HCT116 (cell line): ENCODE measurements at regions not wholly inside any gene's neighbourhood (a gene's known extent, or its start where the extent isn't known, plus 50 kb on each side); places are given as distances from the start of the nearest gene placed in this dataset.

Experiments
- ATAC-seq: fragments of 200-7000 bp; cut with Tn5 transposase; 2 replicates; pipeline ENCODE4 v1.9.1; 2020; ENCODE audit warnings: mild to moderate bottlenecking, moderate library complexity
- BruUV-seq: library from RNA; stranded (reverse); fragments of 400-500 nt; replicated peaks from 2 replicates; lab custom pipeline; 2021; lab: Mats Ljungman, UMichigan
- CTCF ChIA-PET: fragments of 300-600 bp; sonication (Branson Sonifier 250); formaldehyde crosslinking; loops from one replicate; lab custom pipeline; 2021; ENCODE audit warnings: antibody characterized with exemption; lab: Charles Lee
- POLR2A ChIA-PET: fragments of 300-600, 350-600 bp; sonication (Branson Sonifier 250); formaldehyde crosslinking; loops from one replicate; lab custom pipeline; 2021; ENCODE audit warnings: antibody characterized with exemption; lab: Charles Lee
- RAD21 ChIA-PET, 2 experiments: fragments of 300-600 bp; sonication (Branson Sonifier 250); formaldehyde crosslinking; loops; one replicate each; lab custom pipeline; 2023; ENCODE audit warnings: low total read pairs in 2 of 2; ENCODE audit not compliant: uncharacterized antibody in 2 of 2, unreplicated experiment in 2 of 2, low non-redundant PET in 1 of 2; lab: Charles Lee
- DNase-seq: peaks from one replicate; pipeline ENCODE4 v3.0.0-alpha.2; 2010; ENCODE audit warnings: low read depth, low spot score
- H2AFZ ChIP-seq: fragments of 200-600 bp; shearing (Covaris generic), sonication (generic); 2 replicates; pipeline ENCODE4 v1.6.1; 2017; ENCODE audit warnings: low read depth, mixed run types, mixed read lengths, antibody characterized with exemption, low read length; ENCODE audit not compliant: poor library complexity, severe bottlenecking
- H3K27ac ChIP-seq: 2 replicates; pipeline ENCODE4 v1.5.1; 2012; ENCODE audit warnings: low read depth, low read length
- H3K27me3 ChIP-seq: fragments of 200-600 bp; sonication (generic); 2 replicates; pipeline ENCODE4 v1.6.1; 2016; ENCODE audit warnings: mixed run types, low read length, mixed read lengths; ENCODE audit not compliant: insufficient read depth
- H3K36me3 ChIP-seq, 2 experiments: fragments of 200-500 bp in 1 of 2; fragments of 200-600 bp in 1 of 2; sonication (Bioruptor generic) in 1 of 2; sonication (generic) in 1 of 2; 2 replicates each; pipeline versions ENCODE4 v1.5.1 to v1.6.1; 2014 to 2016; ENCODE audit warnings: low read length in 2 of 2, inconsistent platforms in 1 of 2, mixed read lengths in 1 of 2, mixed run types in 1 of 2; ENCODE audit not compliant: insufficient read depth in 2 of 2, control insufficient read depth in 1 of 2
- H3K4me1 ChIP-seq, 2 experiments: fragments of 200-600 bp in 1 of 2; sonication (generic) in 1 of 2; 2 replicates each; pipeline versions ENCODE4 v1.5.1 to v1.6.1; 2012 to 2017; ENCODE audit warnings: low read length in 2 of 2, inconsistent platforms in 1 of 2, mild to moderate bottlenecking in 1 of 2, mixed read lengths in 1 of 2, mixed run types in 1 of 2, moderate library complexity in 1 of 2; ENCODE audit not compliant: insufficient read depth in 2 of 2, control insufficient read depth in 1 of 2
- H3K4me2 ChIP-seq: fragments of 200-600 bp; sonication (generic); 2 replicates; pipeline ENCODE4 v1.6.1; 2017; ENCODE audit warnings: mixed run types, low read length, mixed read lengths
- H3K4me3 ChIP-seq, 2 experiments: fragments of 200-600 bp in 1 of 2; sonication (generic) in 1 of 2; replicated peaks in 1 of 2; 2 replicates each; pipeline ENCODE4 v1.5.1; 2011 to 2016; ENCODE audit warnings: low read length in 2 of 2, control low read depth in 1 of 2, low read depth in 1 of 2, mild to moderate bottlenecking in 1 of 2, mixed read lengths in 1 of 2, mixed run types in 1 of 2
- H3K79me2 ChIP-seq: fragments of 200-600 bp; sonication (generic); 2 replicates; pipeline ENCODE4 v1.6.1; 2017; ENCODE audit warnings: mild to moderate bottlenecking, mixed run types, low read length, moderate library complexity, mixed read lengths; ENCODE audit not compliant: insufficient read depth
- H3K9ac ChIP-seq: fragments of 200-600 bp; sonication (generic); 2 replicates; pipeline ENCODE4 v1.6.1; 2016; ENCODE audit warnings: low read length, mixed read lengths
- H3K9me2 ChIP-seq: fragments of 200-600 bp; sonication (generic), shearing (Covaris generic); 2 replicates; pipeline ENCODE4 v1.6.1; 2017; ENCODE audit warnings: mixed run types, mild to moderate bottlenecking, moderate library complexity; ENCODE audit not compliant: insufficient read depth
- H3K9me3 ChIP-seq, 2 experiments: fragments of 200-500 bp in 1 of 2; fragments of 200-600 bp in 1 of 2; sonication (Bioruptor generic) in 1 of 2; sonication (generic) in 1 of 2; 2 replicates each; pipeline ENCODE4 v1.6.1; 2014 to 2017; ENCODE audit warnings: low read length in 2 of 2, mixed read lengths in 2 of 2, inconsistent platforms in 1 of 2, low read depth in 1 of 2, mild to moderate bottlenecking in 1 of 2, mixed run types in 1 of 2, moderate library complexity in 1 of 2; ENCODE audit not compliant: control insufficient read depth in 1 of 2, insufficient read depth in 1 of 2
- H4K20me1 ChIP-seq: fragments of 200-600 bp; sonication (generic), shearing (Covaris generic); 2 replicates; pipeline ENCODE4 v1.6.1; 2017; ENCODE audit warnings: mixed run types, mild to moderate bottlenecking, moderate library complexity; ENCODE audit not compliant: insufficient read depth
- CBX3 ChIP-seq: IDR thresholded peaks from 2 replicates; pipeline ENCODE4 v1.6.1; 2012; ENCODE audit warnings: low read depth
- EGR1 ChIP-seq: IDR thresholded peaks from 2 replicates; pipeline ENCODE4 v1.6.1; 2012; ENCODE audit warnings: low read depth
- ELF1 ChIP-seq: IDR thresholded peaks from 2 replicates; pipeline ENCODE4 v1.6.1; 2012; ENCODE audit warnings: low read depth, borderline replicate concordance
- FOSL1 ChIP-seq: IDR thresholded peaks from 2 replicates; pipeline ENCODE4 v1.6.1; 2012; ENCODE audit warnings: low read depth
- JUND ChIP-seq: IDR thresholded peaks from 2 replicates; pipeline ENCODE4 v1.6.1; 2012
- POLR2A ChIP-seq: IDR thresholded peaks from 2 replicates; pipeline ENCODE4 v1.7.0; 2011; ENCODE audit warnings: borderline replicate concordance; ENCODE audit not compliant: insufficient read depth, insufficient read length; ENCODE audit errors: extremely low read depth
- RAD21 ChIP-seq: IDR thresholded peaks from 2 replicates; pipeline ENCODE4 v1.6.1; 2012; ENCODE audit warnings: low read depth, mild to moderate bottlenecking
- SIN3A ChIP-seq: IDR thresholded peaks from 2 replicates; pipeline ENCODE4 v1.6.1; 2012; ENCODE audit warnings: low read depth
- SP1 ChIP-seq: IDR thresholded peaks from 2 replicates; pipeline ENCODE4 v1.6.1; 2012; ENCODE audit warnings: low read depth
- SRF ChIP-seq: IDR thresholded peaks from 2 replicates; pipeline ENCODE4 v1.6.1; 2012; ENCODE audit warnings: low read depth
- TCF7L2 ChIP-seq: IDR thresholded peaks from 2 replicates; pipeline ENCODE4 v1.7.0; 2011; ENCODE audit warnings: borderline replicate concordance, inconsistent platforms; ENCODE audit not compliant: insufficient read depth, insufficient read length; ENCODE audit errors: extremely low read depth
- YY1 ChIP-seq: IDR thresholded peaks from 2 replicates; pipeline ENCODE4 v1.6.1; 2011; ENCODE audit warnings: low read length, low read depth, moderate library complexity, mild to moderate bottlenecking; ENCODE audit not compliant: insufficient replicate concordance; ENCODE audit errors: extremely low read depth
- ZFX ChIP-seq: fragments of 450-650 bp; IDR thresholded peaks from 2 replicates; pipeline ENCODE4 v1.6.1; 2017
- ZNF274 ChIP-seq: fragments of 200-500 bp; sonication (Bioruptor generic); IDR thresholded peaks from 2 replicates; pipeline ENCODE4 v1.6.1; 2014; ENCODE audit warnings: mild to moderate bottlenecking, low read depth, low read length, inconsistent platforms
- intact Hi-C: fragments of 100-400 bp; cut with micrococcal nuclease; formaldehyde crosslinking; loops from 2 replicates; pipeline ENCODE4 v1.10.0; 2022
- TF ChIP-seq, protein P1 (sequence below), 3 experiments: fragments of 200-600 bp in 1 of 3; sonication (generic) in 1 of 3; IDR thresholded peaks in 2 of 3; conservative IDR thresholded peaks in 1 of 3; 2 replicates each; pipeline ENCODE4 v1.5.1; 2012 to 2017; ENCODE audit warnings: low read depth in 2 of 3, low read length in 2 of 3, antibody characterized with exemption in 1 of 3, borderline replicate concordance in 1 of 3, control low read depth in 1 of 3, mild to moderate bottlenecking in 1 of 3, mixed read lengths in 1 of 3, mixed run types in 1 of 3, moderate library complexity in 1 of 3; ENCODE audit not compliant: insufficient read depth in 1 of 3

DNA sequence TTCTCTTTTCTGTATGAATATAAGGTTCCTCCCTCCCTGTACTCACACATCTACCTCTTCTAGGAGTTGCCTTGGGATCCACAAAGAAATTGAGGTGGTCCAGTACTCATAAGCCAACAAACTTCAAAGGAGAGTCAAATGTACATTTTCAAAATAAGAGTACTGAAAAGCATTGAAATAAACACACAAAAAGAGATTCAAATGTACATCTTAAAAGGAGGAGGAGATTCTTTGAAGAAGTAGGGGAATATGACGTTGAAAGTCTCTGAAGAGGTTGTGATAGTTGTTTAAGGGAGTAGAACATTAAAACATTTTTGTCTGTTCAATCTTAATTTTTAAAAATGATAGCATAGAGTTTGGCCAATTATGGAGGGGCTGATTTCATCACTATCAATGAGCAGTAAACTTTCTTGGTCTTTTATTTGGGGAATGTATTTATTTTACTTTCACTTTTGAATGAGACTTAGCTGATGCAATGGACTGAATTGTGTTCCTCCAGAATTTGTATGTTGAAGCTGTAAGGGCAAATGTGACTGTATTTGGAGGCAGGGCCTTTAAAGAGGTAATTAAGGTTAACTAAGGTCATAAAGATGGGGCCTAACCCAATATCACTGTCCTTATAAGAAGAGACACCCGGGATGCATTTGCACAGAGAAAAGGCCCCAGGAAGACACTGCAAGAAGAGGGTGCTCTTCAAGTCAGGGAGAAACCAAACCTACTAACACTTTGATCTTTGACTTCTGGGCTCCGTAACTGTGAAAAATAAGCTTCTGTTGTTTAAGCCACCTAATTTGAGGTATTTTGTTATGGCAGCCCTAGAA is 226.3 kb upstream of the PGRMC2 start:
- H3K4me1 ChIP-seq = peaks cover 13 to 16% of the 10 kb centered on the region in 2 experiments
- no peaks in the 10 kb centered on the region for H3K36me3 ChIP-seq
- H2AFZ ChIP-seq = no peak overlapping the region
- no peak overlapping the region for H3K9ac ChIP-seq
- no peak overlapping the region for H3K27ac ChIP-seq
- no peak overlapping the region for H3K4me2 ChIP-seq
- no peaks in the 10 kb centered on the region for H3K9me2 ChIP-seq
- no peak overlapping the region for H3K4me3 ChIP-seq
- ChIA-PET POLR2A (no interaction called here), CTCF (no interaction called here), RAD21 (no interaction called here)
- H4K20me1 ChIP-seq = no peaks in the 10 kb centered on the region
- no peaks in the 10 kb centered on the region for H3K27me3 ChIP-seq
- DNase-seq (no peak), ATAC-seq (no peak)
- H3K9me3 ChIP-seq = no peaks in the 10 kb centered on the region
- intact Hi-C loops = no loop called here
- no TSS peak for BruUV-seq
- no peak for TF ChIP-seq ZFX
- TF ChIP-seq SRF = no peak
- TF ChIP-seq SIN3A = no peak
- TF ChIP-seq CBX3 = no peak
- TF ChIP-seq EGR1 = no peak
- TF ChIP-seq POLR2A = no peak
- TF ChIP-seq ZNF274 = no peak
- no peak for TF ChIP-seq ELF1
- TF ChIP-seq, protein P1, sequence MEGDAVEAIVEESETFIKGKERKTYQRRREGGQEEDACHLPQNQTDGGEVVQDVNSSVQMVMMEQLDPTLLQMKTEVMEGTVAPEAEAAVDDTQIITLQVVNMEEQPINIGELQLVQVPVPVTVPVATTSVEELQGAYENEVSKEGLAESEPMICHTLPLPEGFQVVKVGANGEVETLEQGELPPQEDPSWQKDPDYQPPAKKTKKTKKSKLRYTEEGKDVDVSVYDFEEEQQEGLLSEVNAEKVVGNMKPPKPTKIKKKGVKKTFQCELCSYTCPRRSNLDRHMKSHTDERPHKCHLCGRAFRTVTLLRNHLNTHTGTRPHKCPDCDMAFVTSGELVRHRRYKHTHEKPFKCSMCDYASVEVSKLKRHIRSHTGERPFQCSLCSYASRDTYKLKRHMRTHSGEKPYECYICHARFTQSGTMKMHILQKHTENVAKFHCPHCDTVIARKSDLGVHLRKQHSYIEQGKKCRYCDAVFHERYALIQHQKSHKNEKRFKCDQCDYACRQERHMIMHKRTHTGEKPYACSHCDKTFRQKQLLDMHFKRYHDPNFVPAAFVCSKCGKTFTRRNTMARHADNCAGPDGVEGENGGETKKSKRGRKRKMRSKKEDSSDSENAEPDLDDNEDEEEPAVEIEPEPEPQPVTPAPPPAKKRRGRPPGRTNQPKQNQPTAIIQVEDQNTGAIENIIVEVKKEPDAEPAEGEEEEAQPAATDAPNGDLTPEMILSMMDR (IDR thresholded peaks at IDR 0.05 in 2 of 3, conservative IDR thresholded peaks at IDR 0.05 in 1 of 3; ENCODE audit: borderline replicate concordance in 1 of 3, insufficient read depth in 1 of 3, low read depth in 2 of 3, low read length in 2 of 3) = no peak
- TF ChIP-seq SP1 = no peak
- no peak for TF ChIP-seq JUND
- TF ChIP-seq RAD21 = no peak
- TF ChIP-seq TCF7L2 = no peak
- TF ChIP-seq FOSL1 = no peak
- TF ChIP-seq YY1 = no peak
- H3K79me2 ChIP-seq = no peaks in the 10 kb centered on the region
